ENCODE measurements at regions not wholly inside any gene's neighbourhood (a gene's known extent, or its start where the extent isn't known, plus 50 kb on each side); places are given as distances from the start of the nearest gene placed in this dataset.

- H3K36me3 Mint-ChIP-seq (ENCODE audit: low read depth) = peaks cover 14% of the 10 kb centered on the region; the same call in 2 of the 3 replicates
Measured at GRCh38 chr21:38888991-38889561, 83.3 kb downstream of the ETS2 start.

More at GRCh38 chr21:38888991-38889561, 83.3 kb downstream of the ETS2 start:
- Histone ChIP-seq H2AFZ (no peak overlapping the region), H3K4me3 (no peak overlapping the region), H3K4me2 (no peak overlapping the region), H3K27ac (ENCODE audit: low read depth) (no peak overlapping the region), H3F3A (replicated peaks; ENCODE audit: low read depth) (no peaks in the 10 kb centered on the region), H3K4me1 (ENCODE audit: insufficient read depth) (no peaks in the 10 kb centered on the region), H3K36me3 (ENCODE audit: insufficient read depth) (peaks cover 5% of the 10 kb centered on the region), H4K20me1 (replicated peaks; ENCODE audit: insufficient read depth) (no peaks in the 10 kb centered on the region), H3K79me2 (replicated peaks; ENCODE audit: insufficient read depth) (no peaks in the 10 kb centered on the region), H3K9me2 (ENCODE audit: insufficient read depth) (no peaks in the 10 kb centered on the region; the same call in none of the 2 replicates), H3K27me3 (ENCODE audit: insufficient read depth) (no peaks in the 10 kb centered on the region)
- no peak for DNase-seq (ENCODE audit: low spot score)
- TF ChIP-seq REST (IDR thresholded peaks at IDR 0.05; ENCODE audit: unreplicated experiment) (no peak), EZH2 (IDR thresholded peaks at IDR 0.05; ENCODE audit: low read depth, unreplicated experiment) (no peak), CREB1 (CRISPR knock-in tag; IDR thresholded peaks at IDR 0.05; ENCODE audit: low read depth) (no peak), POLR2AphosphoS5 (IDR thresholded peaks at IDR 0.05; ENCODE audit: low read depth) (no peak), STAT1 (IDR thresholded peaks at IDR 0.05; ENCODE audit: unreplicated experiment) (no peak), ZNF331 (CRISPR knock-in tag; IDR thresholded peaks at IDR 0.05; ENCODE audit: low read depth) (no peak), ZNF462 (CRISPR knock-in tag; IDR thresholded peaks at IDR 0.05) (no peak), CTCF (conservative IDR thresholded peaks at IDR 0.05; ENCODE audit: low read depth in 2 of 2) (no peak), ETS1 (IDR thresholded peaks at IDR 0.05) (no peak), NANOG (IDR thresholded peaks at IDR 0.05; ENCODE audit: borderline replicate concordance) (no peak), JUNB (IDR thresholded peaks at IDR 0.05; ENCODE audit: unreplicated experiment) (no peak), ZNF114 (CRISPR knock-in tag; IDR thresholded peaks at IDR 0.05) (no peak), EZH2phosphoT487 (IDR thresholded peaks at IDR 0.05; ENCODE audit: unreplicated experiment) (no peak)
- no peaks in the 10 kb centered on the region for H3K4me1 Mint-ChIP-seq
- no peak overlapping the region for H3K27ac Mint-ChIP-seq
- H3K9me3 Mint-ChIP-seq = peaks cover 31% of the 10 kb centered on the region
- H3K4me3 Mint-ChIP-seq = no peak overlapping the region
- peaks cover 5% of the 10 kb centered on the region for H3K27me3 Mint-ChIP-seq (ENCODE audit: insufficient read depth, low read depth, poor library complexity)
- ATAC-seq = no peak
